ENCODE measurements at regions not wholly inside any gene's neighbourhood (a gene's known extent, or its start where the extent isn't known, plus 50 kb on each side); places are given as distances from the start of the nearest gene placed in this dataset.
A peak's percentile ranks its signal among the peaks of the same experiment; 100 is the strongest.

DNA sequence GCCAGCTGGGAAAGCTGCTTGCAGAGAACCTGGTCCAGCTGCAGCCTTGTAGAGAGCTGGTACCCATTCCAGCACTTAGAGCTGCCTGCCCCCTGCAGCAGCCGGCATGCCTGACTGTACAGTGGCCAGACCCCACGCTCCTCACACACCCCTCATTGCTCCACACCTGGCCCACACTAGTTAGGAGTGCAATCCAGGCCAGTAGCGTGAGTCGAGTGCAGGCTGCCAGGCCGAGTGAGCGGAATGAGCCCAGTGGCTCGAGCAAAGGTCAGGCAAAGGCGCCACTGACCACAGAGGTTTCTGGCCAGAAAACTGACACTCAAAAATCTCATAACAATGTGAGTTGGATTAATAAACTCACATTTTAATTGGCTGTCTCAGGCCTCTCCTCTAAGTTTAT lies 921.7 kb upstream of the KCND2 start:
- POLR2A ChIA-PET = no interaction called here
- H3K36me3 ChIP-seq (ENCODE audit: insufficient read depth, low read length) = no peaks in the 10 kb centered on the region
- DNase-seq = no peak
- no peak overlapping the region for H3K4me3 ChIP-seq (ENCODE audit: low read length)
- Mint-ChIP-seq H3K27ac (no peak overlapping the region), H3K36me3 (no peaks in the 10 kb centered on the region), H3K4me1 (no peaks in the 10 kb centered on the region), H3K27me3 (no peaks in the 10 kb centered on the region), H3K4me3 (no peak overlapping the region), H3K9me3 (peaks cover 0 to 26% (median 7%) of the 10 kb centered on the region in 5 donors)
- no peaks in the 10 kb centered on the region for H3K27me3 ChIP-seq (ENCODE audit: insufficient read depth, low read length, poor library complexity, severe bottlenecking)
- H3K4me1 ChIP-seq (ENCODE audit: insufficient read depth, low read length) = no peaks in the 10 kb centered on the region
- no peak overlapping the region for H3K27ac ChIP-seq (ENCODE audit: low read depth, low read length)
- no peaks in the 10 kb centered on the region for H3K9me3 ChIP-seq (ENCODE audit: low read length)
- CTCF ChIA-PET = no interaction called here

DNA sequence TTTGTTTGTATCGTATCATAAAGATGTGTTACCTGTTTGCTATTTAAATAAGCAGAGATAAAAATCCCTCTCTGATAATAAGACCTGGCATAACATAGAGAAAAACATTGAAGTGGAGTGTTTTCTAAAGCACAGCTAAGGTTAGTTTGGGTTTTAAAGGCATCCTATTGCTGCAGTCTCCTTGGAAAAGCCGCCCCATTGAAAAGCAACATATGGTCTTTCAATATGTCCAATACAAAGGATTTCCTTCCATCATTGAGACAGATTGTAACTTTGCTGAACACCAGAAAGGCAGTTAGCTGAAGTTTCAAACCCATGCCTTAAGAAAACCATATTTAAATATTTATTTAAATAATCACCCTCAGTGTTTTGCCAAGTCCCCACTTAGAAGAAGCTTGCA lies 898.5 kb upstream of the KCND2 start:
- no peak overlapping the region for H3K27ac ChIP-seq (ENCODE audit: low read depth, low read length)
- Mint-ChIP-seq H3K4me3 (no peak overlapping the region), H3K27ac (no peak overlapping the region), H3K9me3 (peaks cover 3 to 18% (median 7%) of the 10 kb centered on the region in 5 donors), H3K27me3 (peaks cover 0 to 1% of the 10 kb centered on the region in 2 donors), H3K4me1 (no peaks in the 10 kb centered on the region), H3K36me3 (no peaks in the 10 kb centered on the region)
- no peaks in the 10 kb centered on the region for H3K36me3 ChIP-seq (ENCODE audit: insufficient read depth, low read length)
- H3K4me1 ChIP-seq (ENCODE audit: insufficient read depth, low read length) = no peaks in the 10 kb centered on the region
- H3K4me3 ChIP-seq (ENCODE audit: low read length) = no peak overlapping the region
- ChIA-PET POLR2A (no interaction called here), CTCF (no interaction called here)
- H3K9me3 ChIP-seq (ENCODE audit: low read length) = peaks cover 4% of the 10 kb centered on the region
- DNase-seq = no peak
- H3K27me3 ChIP-seq (ENCODE audit: insufficient read depth, low read length, poor library complexity, severe bottlenecking) = no peaks in the 10 kb centered on the region

GRCh38 chr7:119377861-119378260 lies 895.1 kb upstream of the KCND2 start:
- no peaks in the 10 kb centered on the region for H3K36me3 ChIP-seq (ENCODE audit: insufficient read depth, low read length)
- no peak overlapping the region for H3K27ac Mint-ChIP-seq
- peaks cover 0 to 30% (median 4%) of the 10 kb centered on the region in 5 donors for H3K9me3 Mint-ChIP-seq
- no peak overlapping the region for H3K4me3 ChIP-seq (ENCODE audit: low read length)
- ChIA-PET CTCF (no interaction called here), POLR2A (no interaction called here)
- no peaks in the 10 kb centered on the region for H3K4me1 ChIP-seq (ENCODE audit: insufficient read depth, low read length)
- DNase-seq = no peak
- no peak overlapping the region for H3K27ac ChIP-seq (ENCODE audit: low read depth, low read length)
- H3K36me3 Mint-ChIP-seq = no peaks in the 10 kb centered on the region
- H3K9me3 ChIP-seq (ENCODE audit: low read length) = peaks cover 4% of the 10 kb centered on the region
- H3K27me3 ChIP-seq (ENCODE audit: insufficient read depth, low read length, poor library complexity, severe bottlenecking) = no peaks in the 10 kb centered on the region
- H3K4me1 Mint-ChIP-seq = no peaks in the 10 kb centered on the region
- peaks cover 0 to 1% of the 10 kb centered on the region in 2 donors for H3K27me3 Mint-ChIP-seq
- no peak overlapping the region for H3K4me3 Mint-ChIP-seq

DNA sequence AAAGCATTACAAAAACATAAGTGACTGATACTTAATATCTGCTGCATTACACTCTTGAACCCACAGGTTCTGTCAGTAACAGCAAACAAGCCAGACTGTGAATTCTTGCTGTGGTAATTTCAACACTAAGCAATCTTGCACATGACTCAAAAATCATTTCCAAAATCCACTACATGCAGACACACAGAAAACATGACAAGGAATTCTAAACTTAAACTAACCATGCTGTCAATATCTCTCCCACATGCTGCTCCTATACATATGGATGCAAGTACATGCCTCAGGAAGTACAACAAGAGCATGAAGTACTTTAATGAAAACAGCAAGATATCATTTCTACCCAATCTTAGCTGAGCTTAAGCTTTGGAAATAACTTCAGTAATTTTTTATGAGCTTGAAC lies 890.2 kb upstream of the KCND2 start:
- Mint-ChIP-seq H3K9me3 (peaks cover 0 to 34% (median 4%) of the 10 kb centered on the region in 5 donors), H3K4me3 (no peak overlapping the region), H3K27me3 (no peaks in the 10 kb centered on the region), H3K4me1 (no peaks in the 10 kb centered on the region), H3K27ac (no peak overlapping the region), H3K36me3 (no peaks in the 10 kb centered on the region)
- no peak overlapping the region for H3K4me3 ChIP-seq (ENCODE audit: low read length)
- H3K27me3 ChIP-seq (ENCODE audit: insufficient read depth, low read length, poor library complexity, severe bottlenecking) = no peaks in the 10 kb centered on the region
- no peak overlapping the region for H3K27ac ChIP-seq (ENCODE audit: low read depth, low read length)
- no peaks in the 10 kb centered on the region for H3K4me1 ChIP-seq (ENCODE audit: insufficient read depth, low read length)
- no peak for DNase-seq
- POLR2A ChIA-PET = no interaction called here
- no peaks in the 10 kb centered on the region for H3K36me3 ChIP-seq (ENCODE audit: insufficient read depth, low read length)
- H3K9me3 ChIP-seq (ENCODE audit: low read length) = no peaks in the 10 kb centered on the region
- CTCF ChIA-PET = no interaction called here

GRCh38 chr7:119395024-119395423 lies 878.0 kb upstream of the KCND2 start:
- no peak for DNase-seq
- no peaks in the 10 kb centered on the region for H3K4me1 ChIP-seq (ENCODE audit: insufficient read depth, low read length)
- no peaks in the 10 kb centered on the region for H3K27me3 Mint-ChIP-seq
- POLR2A ChIA-PET = no interaction called here
- H3K27ac Mint-ChIP-seq = no peak overlapping the region
- no peak overlapping the region for H3K27ac ChIP-seq (ENCODE audit: low read depth, low read length)
- H3K27me3 ChIP-seq (ENCODE audit: insufficient read depth, low read length, poor library complexity, severe bottlenecking) = no peaks in the 10 kb centered on the region
- CTCF ChIA-PET = no interaction called here
- H3K4me1 Mint-ChIP-seq = no peaks in the 10 kb centered on the region
- H3K9me3 ChIP-seq (ENCODE audit: low read length) = no peaks in the 10 kb centered on the region
- H3K4me3 ChIP-seq (ENCODE audit: low read length) = no peak overlapping the region
- peaks cover 0 to 5% (median 1%) of the 10 kb centered on the region in 5 donors for H3K9me3 Mint-ChIP-seq
- no peaks in the 10 kb centered on the region for H3K36me3 ChIP-seq (ENCODE audit: insufficient read depth, low read length)
- no peak overlapping the region for H3K4me3 Mint-ChIP-seq
- no peaks in the 10 kb centered on the region for H3K36me3 Mint-ChIP-seq

- Mint-ChIP-seq H3K27ac (no peak overlapping the region), H3K27me3 (no peaks in the 10 kb centered on the region), H3K9me3 (peaks cover 0 to 7% (median 3%) of the 10 kb centered on the region in 5 donors), H3K4me1 (no peaks in the 10 kb centered on the region), H3K36me3 (no peaks in the 10 kb centered on the region), H3K4me3 (no peak overlapping the region)
- H3K36me3 ChIP-seq (ENCODE audit: insufficient read depth, low read length) = no peaks in the 10 kb centered on the region
- no peak for DNase-seq
- H3K9me3 ChIP-seq (ENCODE audit: low read length) = no peaks in the 10 kb centered on the region
- no peaks in the 10 kb centered on the region for H3K27me3 ChIP-seq (ENCODE audit: insufficient read depth, low read length, poor library complexity, severe bottlenecking)
- H3K4me3 ChIP-seq (ENCODE audit: low read length) = no peak overlapping the region
- ChIA-PET POLR2A (no interaction called here), CTCF (interaction anchor here (1.1 kb wide), 1 partner anchor 10 kb away, joined by 3 read pairs; no protein-coding TSS in a partner anchor)
- no peak overlapping the region for H3K27ac ChIP-seq (ENCODE audit: low read depth, low read length)
- no peaks in the 10 kb centered on the region for H3K4me1 ChIP-seq (ENCODE audit: insufficient read depth, low read length)
Measured at GRCh38 chr7:119397156-119397555, 875.8 kb upstream of the KCND2 start.

DNA sequence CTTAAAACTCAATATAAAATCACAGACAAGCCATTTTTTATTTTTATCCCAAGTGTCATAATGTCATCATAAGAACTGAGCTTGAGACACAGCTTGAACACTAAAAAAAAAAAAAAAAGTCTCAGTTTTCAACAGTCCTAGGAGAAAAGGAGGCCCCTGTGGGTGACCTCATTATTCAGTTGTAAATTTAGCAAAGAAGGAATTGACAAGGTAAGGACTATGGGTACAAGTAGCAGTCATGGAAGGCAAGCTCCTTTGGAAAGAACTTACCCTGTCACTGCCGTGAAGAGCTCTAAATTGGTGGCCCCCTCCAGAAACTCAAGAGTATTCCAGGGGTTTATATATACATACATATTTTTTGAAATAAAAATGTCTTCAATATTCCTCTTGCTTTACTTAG lies 864.4 kb upstream of the KCND2 start:
- CTCF ChIA-PET = no interaction called here
- Histone ChIP-seq H3K4me3 (ENCODE audit: low read length) (no peak overlapping the region), H3K27me3 (ENCODE audit: insufficient read depth, low read length, poor library complexity, severe bottlenecking) (no peaks in the 10 kb centered on the region), H3K9me3 (ENCODE audit: low read length) (no peaks in the 10 kb centered on the region), H3K36me3 (ENCODE audit: insufficient read depth, low read length) (no peaks in the 10 kb centered on the region), H3K4me1 (ENCODE audit: insufficient read depth, low read length) (no peaks in the 10 kb centered on the region), H3K27ac (ENCODE audit: low read depth, low read length) (no peak overlapping the region)
- DNase-seq = no peak
- Mint-ChIP-seq H3K4me1 (no peaks in the 10 kb centered on the region), H3K36me3 (no peaks in the 10 kb centered on the region), H3K4me3 (no peak overlapping the region), H3K9me3 (peaks cover 0 to 12% (median 4%) of the 10 kb centered on the region in 5 donors), H3K27me3 (no peaks in the 10 kb centered on the region), H3K27ac (no peak overlapping the region)
- POLR2A ChIA-PET = no interaction called here

GRCh38 chr7:119413314-119413805 lies 859.6 kb upstream of the KCND2 start:
- ChIA-PET CTCF (no interaction called here), POLR2A (no interaction called here)
- no peak overlapping the region for H3K4me3 Mint-ChIP-seq

DNA sequence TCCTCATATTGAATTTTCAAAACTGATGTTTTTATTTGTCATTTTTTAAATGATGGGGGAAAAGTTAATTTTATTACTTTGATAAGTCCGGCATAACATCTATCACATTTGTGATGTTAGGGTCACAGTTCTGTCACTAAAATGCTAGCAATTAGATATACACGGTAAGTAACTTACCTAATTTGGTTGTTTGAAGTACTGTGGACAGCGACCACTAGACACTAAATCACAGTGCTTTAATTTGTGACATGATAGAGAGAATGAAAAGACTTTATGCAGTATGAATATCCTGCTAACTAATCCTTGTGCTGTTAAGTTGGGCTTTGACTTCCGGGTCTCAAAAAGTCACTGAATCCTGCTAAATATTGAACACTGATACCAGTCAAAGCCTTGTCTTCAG lies 857.3 kb upstream of the KCND2 start:
- Histone ChIP-seq H3K27me3 (ENCODE audit: insufficient read depth, low read length, poor library complexity, severe bottlenecking) (no peaks in the 10 kb centered on the region), H3K27ac (ENCODE audit: low read depth, low read length) (no peak overlapping the region), H3K4me3 (ENCODE audit: low read length) (no peak overlapping the region), H3K36me3 (ENCODE audit: insufficient read depth, low read length) (no peaks in the 10 kb centered on the region), H3K9me3 (ENCODE audit: low read length) (no peaks in the 10 kb centered on the region), H3K4me1 (ENCODE audit: insufficient read depth, low read length) (no peaks in the 10 kb centered on the region)
- no peaks in the 10 kb centered on the region for H3K36me3 Mint-ChIP-seq
- no peak overlapping the region for H3K27ac Mint-ChIP-seq
- H3K4me3 Mint-ChIP-seq = no peak overlapping the region
- no peaks in the 10 kb centered on the region for H3K27me3 Mint-ChIP-seq
- POLR2A ChIA-PET = no interaction called here
- no peak for DNase-seq
- peaks cover 4 to 16% (median 10%) of the 10 kb centered on the region in 5 donors for H3K9me3 Mint-ChIP-seq
- no peaks in the 10 kb centered on the region for H3K4me1 Mint-ChIP-seq
- CTCF ChIA-PET = no interaction called here

More at GRCh38 chr7:119413314-119413805, 859.6 kb upstream of the KCND2 start:
- no peak overlapping the region for H3K27ac Mint-ChIP-seq
- no peaks in the 10 kb centered on the region for H3K27me3 Mint-ChIP-seq
- H3K4me3 ChIP-seq (ENCODE audit: low read length) = no peak overlapping the region
- peak in 1 of 5 donors; percentile 39 for DNase-seq
- no peaks in the 10 kb centered on the region for H3K27me3 ChIP-seq (ENCODE audit: insufficient read depth, low read length, poor library complexity, severe bottlenecking)
- H3K4me1 ChIP-seq (ENCODE audit: insufficient read depth, low read length) = no peaks in the 10 kb centered on the region
- H3K27ac ChIP-seq (ENCODE audit: low read depth, low read length) = no peak overlapping the region
- no peaks in the 10 kb centered on the region for H3K36me3 Mint-ChIP-seq
- no peaks in the 10 kb centered on the region for H3K36me3 ChIP-seq (ENCODE audit: insufficient read depth, low read length)
- H3K4me1 Mint-ChIP-seq = no peaks in the 10 kb centered on the region
- peaks cover 2 to 22% (median 6%) of the 10 kb centered on the region in 5 donors for H3K9me3 Mint-ChIP-seq
- no peaks in the 10 kb centered on the region for H3K9me3 ChIP-seq (ENCODE audit: low read length)

All from CD8-positive, alpha-beta memory T cell (primary cell).